BLaER1 (cell line): ENCODE measurements at regions not wholly inside any gene's neighbourhood (a gene's known extent, or its start where the extent isn't known, plus 50 kb on each side); places are given as distances from the start of the nearest gene placed in this dataset.
"Not testable (repeated sequence)": the region's sequence is repeated elsewhere in the genome, so short reads cannot be mapped to it uniquely, and the experiment has no call there.

Experiments used
- H3K27ac ChIP-seq: shearing (Covaris generic); formaldehyde crosslinking; 2 replicates; pipeline ENCODE4 v1.8.1; 2022
- H3K27me3 ChIP-seq: shearing (Covaris generic); formaldehyde crosslinking; 2 replicates; pipeline ENCODE4 v1.8.1; 2022
- H3K36me3 ChIP-seq: shearing (Covaris generic); formaldehyde crosslinking; 2 replicates; pipeline ENCODE4 v1.8.1; 2022
- H3K4me1 ChIP-seq: shearing (Covaris generic); formaldehyde crosslinking; 2 replicates; pipeline ENCODE4 v1.8.1; 2022
- H3K4me2 ChIP-seq: shearing (Covaris generic); formaldehyde crosslinking; 2 replicates; pipeline ENCODE4 v1.8.1; 2022
- H3K4me3 ChIP-seq: shearing (Covaris generic); formaldehyde crosslinking; 2 replicates; pipeline ENCODE4 v1.8.1; 2022
- H3K9ac ChIP-seq: shearing (Covaris generic); formaldehyde crosslinking; 2 replicates; pipeline ENCODE4 v1.8.1; 2022
- H3K9me3 ChIP-seq: shearing (Covaris generic); formaldehyde crosslinking; 2 replicates; pipeline ENCODE4 v1.8.1; 2022
- H4K20me1 ChIP-seq: shearing (Covaris generic); formaldehyde crosslinking; 2 replicates; pipeline ENCODE4 v1.8.1; 2022
- Cebpa-rat ChIP-seq: shearing (Covaris generic); IDR thresholded peaks from 2 replicates; pipeline ENCODE4 v1.8.1; 2022

DNA sequence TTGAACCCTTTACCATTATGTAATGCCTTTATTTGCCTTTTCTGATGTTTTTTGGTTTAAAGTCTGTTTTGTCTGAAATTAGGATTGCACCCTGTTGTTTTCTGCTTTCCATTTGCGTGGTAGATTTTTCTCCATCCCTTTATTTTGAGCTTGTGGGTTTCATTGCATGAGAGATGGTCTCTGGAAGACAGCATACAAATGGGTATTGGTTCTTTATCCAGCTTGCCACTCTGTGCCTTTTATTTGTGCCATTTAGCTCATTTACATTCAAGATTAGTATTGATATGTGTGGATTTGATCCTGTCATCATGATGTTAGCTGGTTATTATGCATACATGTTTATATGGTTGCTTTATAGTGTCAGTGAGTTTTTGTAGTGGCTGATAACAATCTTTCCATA lies 318.7 kb upstream of the PPP2R3A start:
- TF ChIP-seq Cebpa-rat = no peak
- H3K27me3 ChIP-seq = no peaks in the 10 kb centered on the region
- no peak overlapping the region for H3K4me2 ChIP-seq
- H3K4me3 ChIP-seq = no peak overlapping the region
- peaks cover 12% of the 10 kb centered on the region; the same call in 1 of the 2 replicates for H3K9me3 ChIP-seq
- H3K36me3 ChIP-seq = no peaks in the 10 kb centered on the region
- H3K4me1 ChIP-seq = no peaks in the 10 kb centered on the region
- no peaks in the 10 kb centered on the region for H4K20me1 ChIP-seq
- H3K9ac ChIP-seq = no peak overlapping the region
- no peak overlapping the region for H3K27ac ChIP-seq

DNA sequence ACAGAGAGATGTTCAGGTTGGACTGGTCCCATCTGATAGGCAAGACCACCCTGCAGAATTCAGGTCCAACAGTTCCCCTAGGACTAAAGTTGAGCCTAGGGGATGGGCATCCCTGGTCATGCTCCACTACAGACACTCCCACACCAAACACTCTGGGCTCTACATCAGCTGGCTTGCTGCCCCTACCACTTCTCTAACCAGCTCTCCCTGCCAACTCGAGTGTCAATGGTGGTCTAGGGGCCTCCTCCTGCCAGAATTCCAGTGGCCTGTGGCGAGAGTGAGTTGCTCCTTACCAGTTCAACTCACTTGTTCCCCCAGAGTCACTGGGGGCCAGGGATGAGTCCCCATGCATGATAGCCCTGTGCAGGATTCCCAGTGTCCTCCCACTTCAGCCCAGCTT lies 316.2 kb upstream of the PPP2R3A start:
- peaks cover 12% of the 10 kb centered on the region; the same call in 1 of the 2 replicates for H3K9me3 ChIP-seq
- H3K27ac ChIP-seq = no peak overlapping the region
- no peaks in the 10 kb centered on the region for H3K36me3 ChIP-seq
- H3K4me2 ChIP-seq = no peak overlapping the region
- TF ChIP-seq Cebpa-rat = no peak
- H3K4me3 ChIP-seq = no peak overlapping the region
- no peaks in the 10 kb centered on the region for H3K4me1 ChIP-seq
- no peaks in the 10 kb centered on the region for H3K27me3 ChIP-seq
- no peak overlapping the region for H3K9ac ChIP-seq
- H4K20me1 ChIP-seq = no peaks in the 10 kb centered on the region

DNA sequence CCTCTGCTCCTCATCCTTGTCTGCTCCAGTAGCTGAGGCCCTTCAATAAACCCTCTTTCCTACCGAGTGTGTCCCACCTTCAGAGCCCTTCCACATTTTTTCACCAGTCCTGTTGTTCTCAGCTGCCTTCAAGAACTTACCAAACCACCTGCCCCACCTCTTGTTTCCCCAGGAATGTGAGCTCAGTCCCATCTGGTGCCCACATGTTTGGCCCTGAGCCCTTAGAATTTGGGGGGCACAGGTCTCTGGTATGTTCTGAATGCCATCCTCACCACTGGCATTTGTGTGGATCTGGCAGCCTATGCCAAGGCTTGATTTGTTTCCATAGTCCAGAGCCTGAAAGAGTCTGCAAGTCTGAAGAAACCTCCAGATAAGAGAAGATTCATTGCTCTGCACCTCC lies 315.2 kb upstream of the PPP2R3A start:
- H3K4me2 ChIP-seq = no peak overlapping the region
- H3K9ac ChIP-seq = no peak overlapping the region
- H3K36me3 ChIP-seq = no peaks in the 10 kb centered on the region
- no peak overlapping the region for H3K4me3 ChIP-seq
- no peak overlapping the region for H3K27ac ChIP-seq
- H3K4me1 ChIP-seq = no peaks in the 10 kb centered on the region
- H3K9me3 ChIP-seq = peaks cover 12% of the 10 kb centered on the region; the same call in 1 of the 2 replicates
- no peak for TF ChIP-seq Cebpa-rat
- H3K27me3 ChIP-seq = no peaks in the 10 kb centered on the region
- no peaks in the 10 kb centered on the region for H4K20me1 ChIP-seq

DNA sequence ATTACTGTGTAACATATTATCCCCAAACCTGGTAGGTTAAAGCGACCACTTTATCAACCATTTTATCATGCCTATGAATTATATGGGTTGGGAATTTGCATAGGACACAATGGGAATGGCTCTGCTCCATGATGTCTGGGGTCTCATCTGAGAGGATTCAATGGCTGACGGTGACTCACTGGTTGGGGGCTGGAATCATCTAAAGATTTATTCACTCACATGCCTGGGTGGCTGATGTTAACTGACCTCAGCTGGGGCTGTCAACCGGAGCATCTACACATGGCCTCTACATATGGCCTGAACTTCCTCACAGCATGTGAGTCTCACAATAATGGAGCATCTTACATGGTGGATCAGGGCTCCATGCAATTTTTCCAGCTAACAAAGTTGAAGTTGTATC lies 313.1 kb upstream of the PPP2R3A start:
- no peaks in the 10 kb centered on the region for H3K36me3 ChIP-seq
- H3K4me2 ChIP-seq = no peak overlapping the region
- TF ChIP-seq Cebpa-rat = no peak
- 0 out of 2 replicates have a peak, but pooled peaks cover 2% of the 10 kb centered on the region for H3K9me3 ChIP-seq
- no peaks in the 10 kb centered on the region for H3K27me3 ChIP-seq
- H3K9ac ChIP-seq = no peak overlapping the region
- no peaks in the 10 kb centered on the region for H3K4me1 ChIP-seq
- H3K27ac ChIP-seq = no peak overlapping the region
- H4K20me1 ChIP-seq = no peaks in the 10 kb centered on the region
- H3K4me3 ChIP-seq = no peak overlapping the region

DNA sequence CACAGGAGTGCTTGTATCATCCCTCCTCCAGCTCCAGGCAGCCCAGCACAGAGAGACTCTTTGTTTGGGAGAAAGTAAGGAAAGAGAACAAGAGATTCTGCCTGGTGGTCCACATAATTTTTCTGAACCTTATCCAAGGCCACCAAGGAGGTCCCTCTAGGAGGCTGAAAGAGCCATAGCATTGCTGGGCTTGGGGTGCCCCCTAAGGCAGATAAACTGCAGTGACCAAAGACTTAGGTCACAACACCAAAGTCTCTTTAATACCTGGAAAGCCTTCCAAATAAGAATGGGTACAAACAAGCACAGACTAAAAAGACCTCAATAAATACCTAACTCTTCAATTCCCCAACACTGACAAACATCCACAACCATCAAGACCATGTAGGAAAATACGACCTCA lies 310.2 kb upstream of the PPP2R3A start:
- no peak for TF ChIP-seq Cebpa-rat
- H3K4me3 ChIP-seq = no peak overlapping the region
- H4K20me1 ChIP-seq = no peaks in the 10 kb centered on the region

DNA sequence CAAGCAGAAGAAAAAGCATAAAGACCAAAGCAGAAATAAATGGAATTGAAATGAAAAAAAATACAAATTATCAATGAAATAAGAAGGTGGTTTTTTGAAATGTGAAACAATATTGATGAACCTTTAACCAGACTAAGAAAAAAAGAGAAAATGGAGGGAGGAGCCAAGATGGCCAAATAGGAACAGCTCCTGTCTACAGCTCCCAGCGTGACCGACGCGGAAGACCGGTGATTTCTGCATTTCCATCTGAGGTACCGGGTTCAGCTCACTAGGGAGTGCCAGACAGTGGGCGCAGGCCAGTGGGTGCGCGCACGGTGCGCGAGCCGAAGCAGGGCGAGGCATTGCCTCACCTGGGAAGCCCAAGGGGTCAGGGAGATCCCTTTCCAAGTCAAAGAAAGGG lies 307.1 kb upstream of the PPP2R3A start:
- H3K4me3 ChIP-seq, H3K4me2 ChIP-seq: not testable (repeated sequence)

More for the DNA sequence above, 310.2 kb upstream of the PPP2R3A start:
- no peaks in the 10 kb centered on the region for H3K36me3 ChIP-seq
- no peak overlapping the region for H3K4me2 ChIP-seq
- no peaks in the 10 kb centered on the region for H3K9me3 ChIP-seq
- no peaks in the 10 kb centered on the region for H3K4me1 ChIP-seq
- H3K9ac ChIP-seq = no peak overlapping the region
- H3K27me3 ChIP-seq = no peaks in the 10 kb centered on the region
- H3K27ac ChIP-seq = no peak overlapping the region

DNA sequence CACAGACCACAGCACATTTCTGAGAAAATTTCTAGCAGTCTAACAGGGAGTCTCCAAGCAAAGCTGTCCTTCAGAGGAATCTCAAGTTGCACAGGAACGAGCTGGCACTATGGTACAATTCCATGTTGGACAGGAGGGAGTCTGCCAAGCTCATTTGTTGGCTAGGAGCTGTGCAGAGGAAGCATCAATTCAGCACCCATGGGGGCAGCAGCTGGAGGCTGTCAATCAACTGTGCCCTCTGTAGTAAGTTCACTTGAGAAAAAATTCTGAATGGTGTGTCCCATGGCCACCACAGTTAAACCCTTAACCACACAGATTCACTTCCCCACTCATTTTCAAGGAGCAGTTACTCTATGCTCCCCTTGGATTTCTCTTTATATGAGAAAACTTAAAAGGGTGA lies 298.5 kb upstream of the PPP2R3A start:
- no peaks in the 10 kb centered on the region for H3K36me3 ChIP-seq
- H3K4me3 ChIP-seq = no peak overlapping the region
- no peak overlapping the region for H3K4me2 ChIP-seq
- no peak overlapping the region for H3K27ac ChIP-seq
- no peak for TF ChIP-seq Cebpa-rat
- no peaks in the 10 kb centered on the region for H3K27me3 ChIP-seq
- peaks cover 4% of the 10 kb centered on the region; the same call in 1 of the 2 replicates for H3K4me1 ChIP-seq
- H4K20me1 ChIP-seq = no peaks in the 10 kb centered on the region
- H3K9ac ChIP-seq = no peak overlapping the region
- peaks cover 6% of the 10 kb centered on the region; the same call in 1 of the 2 replicates for H3K9me3 ChIP-seq

More for the DNA sequence above, 307.1 kb upstream of the PPP2R3A start:
- H3K36me3 ChIP-seq, H3K4me1 ChIP-seq, H3K9me3 ChIP-seq, H3K27me3 ChIP-seq, H3K27ac ChIP-seq, H4K20me1 ChIP-seq, H3K9ac ChIP-seq: not testable (repeated sequence)

DNA sequence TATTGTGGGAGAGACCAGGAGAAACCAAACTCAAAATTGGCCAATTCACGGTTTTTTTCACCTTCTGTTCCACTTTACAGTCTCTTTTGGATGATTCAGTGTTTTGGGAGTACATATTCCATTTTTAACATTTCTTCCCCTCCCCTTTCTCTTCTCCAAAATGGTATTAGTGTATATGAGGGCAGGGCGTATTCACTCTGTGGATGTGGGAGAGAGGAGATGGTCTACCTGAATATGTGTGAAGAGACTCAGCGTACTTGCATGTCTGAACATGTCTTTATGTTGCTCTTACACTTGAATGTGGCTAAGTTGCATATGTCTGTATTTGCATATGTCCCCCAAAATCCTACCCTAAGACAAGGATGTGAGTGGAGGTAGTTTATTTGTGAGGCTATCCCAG lies 291.0 kb upstream of the PPP2R3A start:
- H3K4me1 ChIP-seq = no peaks in the 10 kb centered on the region
- H4K20me1 ChIP-seq = no peaks in the 10 kb centered on the region
- H3K4me3 ChIP-seq = no peak overlapping the region
- TF ChIP-seq Cebpa-rat = no peak
- H3K9ac ChIP-seq = no peak overlapping the region
- no peak overlapping the region for H3K4me2 ChIP-seq
- H3K27ac ChIP-seq = no peak overlapping the region
- H3K36me3 ChIP-seq = no peaks in the 10 kb centered on the region
- H3K9me3 ChIP-seq = no peaks in the 10 kb centered on the region
- H3K27me3 ChIP-seq = no peaks in the 10 kb centered on the region

DNA sequence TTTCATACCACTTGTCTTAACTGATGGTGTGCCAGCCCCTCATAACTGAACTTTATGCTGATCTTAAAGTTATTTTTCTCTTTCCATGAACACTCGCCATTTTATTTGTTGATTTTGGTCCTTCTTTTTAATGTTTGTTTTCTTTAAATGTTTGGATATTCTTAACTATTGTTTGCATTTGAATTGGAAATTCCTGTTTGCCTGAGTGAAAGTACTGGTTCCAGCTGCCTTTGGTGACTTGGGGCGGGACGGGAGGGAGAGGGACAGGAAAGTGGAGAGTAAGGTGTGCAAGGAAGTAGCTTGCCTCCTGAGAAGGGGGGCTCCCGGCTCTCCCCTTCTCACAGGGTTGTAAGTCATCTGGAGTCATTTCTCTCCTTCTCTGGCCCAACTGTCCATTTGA lies 287.1 kb upstream of the PPP2R3A start:
- H4K20me1 ChIP-seq = no peaks in the 10 kb centered on the region
- H3K9me3 ChIP-seq = 0 out of 2 replicates have a peak, but pooled peaks cover 16% of the 10 kb centered on the region
- H3K4me3 ChIP-seq = no peak overlapping the region
- no peak overlapping the region for H3K4me2 ChIP-seq
- no peak overlapping the region for H3K27ac ChIP-seq
- H3K9ac ChIP-seq = no peak overlapping the region
- no peak for TF ChIP-seq Cebpa-rat
- no peaks in the 10 kb centered on the region for H3K36me3 ChIP-seq
- no peaks in the 10 kb centered on the region for H3K4me1 ChIP-seq
- no peaks in the 10 kb centered on the region for H3K27me3 ChIP-seq

DNA sequence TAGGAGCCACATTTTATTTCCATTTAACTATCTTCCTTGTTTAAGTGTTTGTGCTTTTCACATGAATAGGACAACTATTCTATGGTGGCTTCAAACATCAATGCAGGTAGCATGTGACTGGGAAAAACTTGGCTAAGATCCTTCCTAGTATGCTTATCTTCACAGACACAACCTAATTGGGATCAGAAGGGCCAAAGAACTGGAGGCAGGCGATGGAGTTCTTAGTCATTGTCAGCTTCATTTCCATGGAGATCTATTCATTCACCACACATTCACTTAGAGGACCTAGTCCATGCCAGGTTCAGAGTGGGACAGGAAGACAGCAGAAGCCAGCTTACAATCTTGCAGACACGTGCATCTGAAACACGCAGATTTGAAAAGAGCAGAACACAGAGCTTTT lies 277.5 kb upstream of the PPP2R3A start:
- no peaks in the 10 kb centered on the region for H4K20me1 ChIP-seq
- H3K36me3 ChIP-seq = no peaks in the 10 kb centered on the region
- no peak overlapping the region for H3K9ac ChIP-seq
- no peak for TF ChIP-seq Cebpa-rat
- no peak overlapping the region for H3K27ac ChIP-seq
- 0 out of 2 replicates have a peak, but pooled peaks cover 4% of the 10 kb centered on the region for H3K9me3 ChIP-seq
- H3K4me2 ChIP-seq = no peak overlapping the region
- H3K4me1 ChIP-seq = no peaks in the 10 kb centered on the region
- no peaks in the 10 kb centered on the region for H3K27me3 ChIP-seq
- no peak overlapping the region for H3K4me3 ChIP-seq

DNA sequence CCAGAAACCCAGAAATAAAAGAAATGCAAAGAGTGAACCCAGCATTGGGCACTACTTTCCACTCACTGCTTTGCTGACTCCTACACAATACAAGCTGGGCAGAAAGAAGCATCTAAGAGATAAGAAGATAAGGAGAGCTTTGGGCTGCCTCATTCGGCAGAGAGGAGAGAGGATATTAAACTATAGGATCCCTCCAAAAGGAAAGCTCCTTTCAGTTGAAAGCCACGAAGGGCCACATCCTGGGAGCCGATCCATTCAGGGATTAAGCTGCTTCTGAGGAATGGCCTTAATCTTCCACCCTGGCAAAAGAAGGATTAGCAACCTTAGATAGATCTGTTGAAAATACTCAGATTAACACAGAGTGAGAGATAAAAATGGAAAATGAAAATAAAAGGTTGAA lies 274.9 kb upstream of the PPP2R3A start:
- Histone ChIP-seq H3K27me3 (no peaks in the 10 kb centered on the region), H3K36me3 (no peaks in the 10 kb centered on the region), H3K4me1 (no peaks in the 10 kb centered on the region), H3K9me3 (no peaks in the 10 kb centered on the region), H4K20me1 (no peaks in the 10 kb centered on the region), H3K4me2 (no peak overlapping the region), H3K4me3 (no peak overlapping the region), H3K27ac (no peak overlapping the region), H3K9ac (no peak overlapping the region)
- no peak for TF ChIP-seq Cebpa-rat
